GM12875 (cell line): ENCODE measurements at regions not wholly inside any gene's neighbourhood (a gene's known extent, or its start where the extent isn't known, plus 50 kb on each side); places are given as distances from the start of the nearest gene placed in this dataset.
"Not testable (repeated sequence)": the region's sequence is repeated elsewhere in the genome, so short reads cannot be mapped to it uniquely, and the experiment has no call there.

Experiments
- H3K4me3 ChIP-seq: one replicate; pipeline ENCODE4 v1.5.1; 2011; ENCODE audit warnings: low read depth, low read length, control low read depth
- TF ChIP-seq, protein P1 (sequence below): IDR thresholded peaks from 2 replicates; pipeline ENCODE4 v1.5.1; 2011; ENCODE audit warnings: low read depth, mild to moderate bottlenecking, control low read depth, inconsistent platforms, low read length, moderate library complexity, borderline replicate concordance; ENCODE audit not compliant: insufficient read depth

DNA sequence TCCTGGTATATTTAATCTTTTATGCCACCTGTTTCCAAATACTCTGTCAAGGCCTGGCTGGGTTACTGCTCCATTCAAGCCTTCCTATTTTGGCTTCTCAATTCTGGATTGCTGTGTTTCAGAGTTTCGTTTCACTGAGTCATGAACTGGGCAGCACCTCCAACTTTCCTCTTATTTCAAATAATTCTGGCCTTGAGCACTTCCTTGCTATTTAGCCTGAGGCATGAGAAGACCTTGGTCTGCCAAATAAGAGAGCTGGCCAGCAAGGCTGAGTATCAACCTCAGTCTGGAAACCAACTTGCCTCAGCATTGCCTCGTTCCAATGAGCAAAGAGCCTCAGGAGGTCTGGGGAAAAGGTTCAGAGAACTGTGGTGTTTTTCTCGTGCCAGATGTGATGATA lies 66.6 kb downstream of the TNFAIP3 start:
- TF ChIP-seq, protein P1, sequence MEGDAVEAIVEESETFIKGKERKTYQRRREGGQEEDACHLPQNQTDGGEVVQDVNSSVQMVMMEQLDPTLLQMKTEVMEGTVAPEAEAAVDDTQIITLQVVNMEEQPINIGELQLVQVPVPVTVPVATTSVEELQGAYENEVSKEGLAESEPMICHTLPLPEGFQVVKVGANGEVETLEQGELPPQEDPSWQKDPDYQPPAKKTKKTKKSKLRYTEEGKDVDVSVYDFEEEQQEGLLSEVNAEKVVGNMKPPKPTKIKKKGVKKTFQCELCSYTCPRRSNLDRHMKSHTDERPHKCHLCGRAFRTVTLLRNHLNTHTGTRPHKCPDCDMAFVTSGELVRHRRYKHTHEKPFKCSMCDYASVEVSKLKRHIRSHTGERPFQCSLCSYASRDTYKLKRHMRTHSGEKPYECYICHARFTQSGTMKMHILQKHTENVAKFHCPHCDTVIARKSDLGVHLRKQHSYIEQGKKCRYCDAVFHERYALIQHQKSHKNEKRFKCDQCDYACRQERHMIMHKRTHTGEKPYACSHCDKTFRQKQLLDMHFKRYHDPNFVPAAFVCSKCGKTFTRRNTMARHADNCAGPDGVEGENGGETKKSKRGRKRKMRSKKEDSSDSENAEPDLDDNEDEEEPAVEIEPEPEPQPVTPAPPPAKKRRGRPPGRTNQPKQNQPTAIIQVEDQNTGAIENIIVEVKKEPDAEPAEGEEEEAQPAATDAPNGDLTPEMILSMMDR: no peak
- H3K4me3 ChIP-seq: no peak overlapping the region

DNA sequence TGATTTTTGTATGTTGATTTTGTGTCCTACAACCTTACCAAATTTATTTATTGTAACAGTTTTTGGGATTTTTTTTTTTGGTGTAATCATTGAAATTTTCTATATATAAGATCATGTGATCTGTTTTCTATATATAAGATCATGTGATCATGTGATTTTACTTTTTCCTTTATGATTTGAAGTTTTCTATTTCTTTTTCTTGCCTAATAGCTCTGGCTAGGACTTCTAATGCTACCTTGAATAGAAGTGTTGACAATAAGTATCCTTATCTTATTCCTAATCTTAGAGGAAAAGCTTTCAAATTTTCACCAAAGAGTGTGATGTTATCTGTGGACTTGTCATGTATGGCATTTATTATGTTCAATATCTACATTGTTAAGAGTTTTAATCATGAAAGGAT lies 69.7 kb downstream of the TNFAIP3 start:
- TF ChIP-seq, protein P1: no peak
- H3K4me3 ChIP-seq: no peak overlapping the region

DNA sequence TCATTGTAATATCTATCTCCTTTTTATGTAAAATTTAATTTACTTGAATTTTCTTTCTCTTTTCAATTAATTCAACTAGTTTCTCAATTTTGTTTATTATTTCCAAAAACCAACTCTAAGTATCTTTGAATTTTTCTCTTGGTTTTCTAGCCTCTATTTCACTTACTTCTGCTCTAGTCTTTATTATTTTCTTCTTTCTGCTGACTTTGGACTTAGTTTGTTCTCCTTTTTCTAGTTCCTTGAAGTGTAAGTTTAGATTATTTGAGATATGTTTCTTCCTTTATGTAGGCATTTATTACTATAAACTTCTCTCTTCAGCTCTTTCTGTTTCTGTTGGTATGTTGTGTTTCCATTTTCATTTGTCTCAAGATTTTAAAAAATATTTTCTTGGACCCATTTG lies 70.8 kb downstream of the TNFAIP3 start:
- TF ChIP-seq, protein P1: no peak
- no peak overlapping the region for H3K4me3 ChIP-seq

DNA sequence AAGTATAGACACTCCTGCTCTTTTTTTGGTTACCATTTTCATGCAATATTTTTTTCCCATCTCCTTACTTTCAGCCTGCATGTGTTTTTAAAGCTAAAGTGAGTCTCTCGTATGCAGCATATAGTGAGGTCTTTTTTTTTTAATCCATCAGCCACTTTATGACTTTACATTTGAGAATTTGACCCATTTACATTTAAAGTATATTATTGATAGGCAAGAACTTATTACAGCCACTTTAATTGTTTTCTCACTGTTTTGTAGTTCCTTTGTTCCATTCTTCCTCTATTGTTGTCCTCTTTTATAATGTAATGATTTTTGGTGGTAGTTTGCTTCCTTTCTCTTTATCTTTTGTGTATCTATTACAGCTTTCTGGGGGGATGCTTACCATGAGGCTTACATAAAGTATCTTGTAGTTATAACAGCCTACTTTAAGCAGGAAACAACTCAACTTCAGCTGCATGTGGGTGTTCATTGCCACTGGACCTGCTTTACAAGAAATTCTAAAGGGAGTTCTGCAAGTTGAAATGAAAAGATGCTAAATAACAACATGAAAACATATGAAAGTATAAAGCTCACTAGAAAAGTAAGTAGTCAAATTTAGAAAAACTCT lies 71.8 kb downstream of the TNFAIP3 start:
- no peak overlapping the region for H3K4me3 ChIP-seq
- TF ChIP-seq, protein P1: no peak

DNA sequence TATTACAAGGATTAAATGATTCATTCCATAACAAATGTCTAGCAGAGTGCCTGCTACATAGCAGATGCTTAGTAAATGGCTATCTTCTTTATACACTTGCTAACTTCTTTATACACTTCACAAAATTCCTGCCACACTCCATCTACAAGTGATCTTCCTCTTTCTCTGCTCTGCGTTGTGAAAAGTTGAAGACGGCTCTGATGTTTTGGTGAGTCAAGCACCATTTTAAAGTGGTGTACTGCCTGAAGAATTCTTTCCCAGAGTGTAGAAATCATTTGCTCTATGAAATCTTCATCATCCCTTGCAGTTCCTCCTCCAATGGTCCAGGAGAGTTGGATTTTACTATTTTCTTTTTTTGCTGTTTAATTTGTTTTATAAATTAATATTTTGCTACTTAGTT lies 74.9 kb downstream of the TNFAIP3 start:
- H3K4me3 ChIP-seq: no peak overlapping the region
- TF ChIP-seq, protein P1: no peak

DNA sequence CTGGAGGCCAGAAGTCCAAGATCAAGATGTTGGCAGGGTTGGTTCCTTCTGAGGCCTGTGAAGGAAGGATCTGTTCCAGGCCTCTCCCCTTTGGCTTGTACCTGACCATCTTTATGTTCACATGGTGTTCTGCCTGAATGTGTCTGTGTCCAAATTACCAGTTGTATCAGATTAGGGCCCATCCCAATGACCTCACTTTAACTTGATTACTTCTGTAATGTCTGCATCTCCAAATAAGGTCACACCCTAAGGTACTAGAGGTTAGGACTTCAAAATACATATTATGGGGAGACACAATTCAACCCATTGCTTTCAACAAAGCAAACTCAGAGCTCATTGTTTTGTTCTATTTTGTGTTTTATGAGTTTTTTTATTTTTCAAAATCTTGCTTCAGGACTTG lies 75.7 kb downstream of the TNFAIP3 start:
- no peak overlapping the region for H3K4me3 ChIP-seq
- TF ChIP-seq, protein P1: no peak

DNA sequence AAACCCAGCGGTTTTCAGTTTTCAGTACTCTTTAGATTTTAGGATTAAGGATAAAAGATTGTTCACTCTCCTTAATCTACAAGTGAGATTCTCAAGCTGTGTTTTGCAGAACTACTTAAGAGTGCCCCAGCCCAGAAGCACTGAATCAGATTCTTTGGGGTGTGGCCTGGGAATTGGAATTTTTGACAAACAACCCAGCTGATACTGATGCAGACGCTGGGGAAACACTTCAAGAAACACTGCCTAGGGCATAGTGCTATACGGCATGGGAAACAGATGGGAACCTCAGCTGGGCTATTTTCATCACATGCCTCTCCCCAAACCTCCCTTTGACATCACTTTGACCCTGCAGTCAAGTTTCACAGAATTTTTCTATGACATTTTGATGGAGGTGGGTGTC lies 77.3 kb downstream of the TNFAIP3 start:
- not testable (repeated sequence) for H3K4me3 ChIP-seq
